ENCODE measurements at regions not wholly inside any gene's neighbourhood (a gene's known extent, or its start where the extent isn't known, plus 50 kb on each side); places are given as distances from the start of the nearest gene placed in this dataset.

GRCh38 chr4:152098365-152099060, 337.7 kb upstream of the GATB start:
- Histone ChIP-seq H3K4me3 (ENCODE audit: severe bottlenecking) (no peak overlapping the region), H3K27ac (ENCODE audit: poor library complexity, severe bottlenecking) (no peak overlapping the region), H3K36me3 (ENCODE audit: low read depth) (no peaks in the 10 kb centered on the region), H3K4me1 (ENCODE audit: insufficient read depth, poor library complexity, severe bottlenecking) (peaks cover 27% of the 10 kb centered on the region), H3K9me3 (ENCODE audit: severe bottlenecking) (no peaks in the 10 kb centered on the region), H3K27me3 (ENCODE audit: insufficient read depth, poor library complexity, severe bottlenecking) (no peaks in the 10 kb centered on the region)
- TF ChIP-seq CTCF (IDR thresholded peaks at IDR 0.05; ENCODE audit: poor library complexity, severe bottlenecking) = no peak
- ATAC-seq (ENCODE audit: low read depth) = no peak
- DNase-seq (ENCODE audit: low spot score) = no peak

- Histone ChIP-seq H3K27me3 (ENCODE audit: insufficient read depth, poor library complexity, severe bottlenecking) (no peaks in the 10 kb centered on the region), H3K4me1 (ENCODE audit: insufficient read depth, poor library complexity, severe bottlenecking) (peaks cover 21% of the 10 kb centered on the region), H3K4me3 (ENCODE audit: severe bottlenecking) (no peak overlapping the region), H3K9me3 (ENCODE audit: severe bottlenecking) (no peaks in the 10 kb centered on the region), H3K36me3 (ENCODE audit: low read depth) (no peaks in the 10 kb centered on the region), H3K27ac (ENCODE audit: poor library complexity, severe bottlenecking) (no peak overlapping the region)
- TF ChIP-seq CTCF (IDR thresholded peaks at IDR 0.05; ENCODE audit: poor library complexity, severe bottlenecking) = no peak
- DNase-seq (ENCODE audit: low spot score) = no peak
- no peak for ATAC-seq (ENCODE audit: low read depth)
Observed at GRCh38 chr4:152097371-152097770, 336.6 kb upstream of the GATB start.

GRCh38 chr4:152095701-152096070, 334.9 kb upstream of the GATB start:
- no peak overlapping the region for H3K27ac ChIP-seq (ENCODE audit: poor library complexity, severe bottlenecking)
- peaks cover 7% of the 10 kb centered on the region for H3K4me1 ChIP-seq (ENCODE audit: insufficient read depth, poor library complexity, severe bottlenecking)
- H3K27me3 ChIP-seq (ENCODE audit: insufficient read depth, poor library complexity, severe bottlenecking) = no peaks in the 10 kb centered on the region
- H3K36me3 ChIP-seq (ENCODE audit: low read depth) = no peaks in the 10 kb centered on the region
- peak; percentile 36; the same call in 1 of the 3 replicates for ATAC-seq (ENCODE audit: low read depth)
- no peak overlapping the region for H3K4me3 ChIP-seq (ENCODE audit: severe bottlenecking)
- no peak for TF ChIP-seq CTCF (IDR thresholded peaks at IDR 0.05; ENCODE audit: poor library complexity, severe bottlenecking)
- no peak for DNase-seq (ENCODE audit: low spot score)
- no peaks in the 10 kb centered on the region for H3K9me3 ChIP-seq (ENCODE audit: severe bottlenecking)

- DNase-seq (ENCODE audit: low spot score) (no peak), ATAC-seq (ENCODE audit: low read depth) (peak; percentile 51; the same call in 2 of the 3 replicates)
- no peaks in the 10 kb centered on the region for H3K9me3 ChIP-seq (ENCODE audit: severe bottlenecking)
Observed at GRCh38 chr4:152094970-152095700, 334.3 kb upstream of the GATB start.

More at GRCh38 chr4:152094970-152095700, 334.3 kb upstream of the GATB start:
- no peaks in the 10 kb centered on the region for H3K27me3 ChIP-seq (ENCODE audit: insufficient read depth, poor library complexity, severe bottlenecking)
- no peaks in the 10 kb centered on the region for H3K36me3 ChIP-seq (ENCODE audit: low read depth)
- TF ChIP-seq CTCF (IDR thresholded peaks at IDR 0.05; ENCODE audit: poor library complexity, severe bottlenecking) = no peak
- no peak overlapping the region for H3K27ac ChIP-seq (ENCODE audit: poor library complexity, severe bottlenecking)
- no peak overlapping the region for H3K4me3 ChIP-seq (ENCODE audit: severe bottlenecking)
- peaks cover 1% of the 10 kb centered on the region for H3K4me1 ChIP-seq (ENCODE audit: insufficient read depth, poor library complexity, severe bottlenecking)
